ENCODE measurements at regions not wholly inside any gene's neighbourhood (a gene's known extent, or its start where the extent isn't known, plus 50 kb on each side); places are given as distances from the start of the nearest gene placed in this dataset.

GRCh38 chr18:23320709-23321236, 132.3 kb upstream of the RIOK3 start:
- intact Hi-C loops (cut with micrococcal nuclease; ENCODE audit: unreplicated experiment): no loop called here
- Histone ChIP-seq H3K27ac (ENCODE audit: low read depth, low read length, poor library complexity, severe bottlenecking) (no peak overlapping the region), H3K27me3 (replicated peaks; ENCODE audit: insufficient read depth, low read depth, low read length, poor library complexity) (no peaks in the 10 kb centered on the region), H3K36me3 (ENCODE audit: insufficient read depth, low read length, poor library complexity, severe bottlenecking) (no peaks in the 10 kb centered on the region), H3K4me1 (ENCODE audit: insufficient read depth, low read length, poor library complexity, severe bottlenecking) (no peaks in the 10 kb centered on the region), H3K4me3 (ENCODE audit: low read depth, low read length, poor library complexity, severe bottlenecking) (no peak overlapping the region), H3K9me3 (ENCODE audit: low read depth, low read length, poor library complexity, severe bottlenecking) (no peaks in the 10 kb centered on the region)
- BruUV-seq (replicated peaks): no TSS peak
- POLR2A ChIA-PET (ENCODE audit: low non-redundant PET): no interaction called here
- CTCF ChIA-PET: no interaction called here
- TF ChIP-seq CTCF (conservative IDR thresholded peaks at IDR 0.05; ENCODE audit: low read depth, low read length): no peak
- no peak for TF ChIP-seq EZH2 (IDR thresholded peaks at IDR 0.05; ENCODE audit: borderline replicate concordance, low read depth, low read length, poor library complexity, severe bottlenecking)
- DNase-seq (ENCODE audit: low spot score): no peak

DNA sequence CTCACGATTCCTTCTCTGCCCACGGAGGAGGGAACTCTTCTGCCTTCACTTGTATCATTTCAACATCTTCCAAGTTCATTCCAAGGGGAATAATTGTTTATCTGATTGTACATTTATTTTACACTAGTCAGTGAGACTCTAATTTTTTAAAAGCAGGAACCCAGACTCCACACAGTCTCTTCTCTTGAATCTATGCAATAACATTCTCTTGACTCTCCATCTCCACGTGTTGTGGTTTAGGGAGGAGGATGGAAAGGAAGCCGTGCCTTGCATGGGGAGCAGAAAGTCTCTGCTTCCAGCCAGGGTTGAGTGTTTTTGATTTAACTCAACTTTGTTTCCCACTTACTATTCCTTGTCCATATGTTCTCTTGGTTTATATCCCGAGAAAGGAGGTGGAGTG, 131.1 kb upstream of the RIOK3 start:
- H3K36me3 ChIP-seq (ENCODE audit: insufficient read depth, low read length, poor library complexity, severe bottlenecking): no peaks in the 10 kb centered on the region
- no peaks in the 10 kb centered on the region for H3K27me3 ChIP-seq (replicated peaks; ENCODE audit: insufficient read depth, low read depth, low read length, poor library complexity)
- no TSS peak for BruUV-seq (replicated peaks)
- no peak for TF ChIP-seq CTCF (conservative IDR thresholded peaks at IDR 0.05; ENCODE audit: low read depth, low read length)
- TF ChIP-seq EZH2 (IDR thresholded peaks at IDR 0.05; ENCODE audit: borderline replicate concordance, low read depth, low read length, poor library complexity, severe bottlenecking): no peak
- H3K4me1 ChIP-seq (ENCODE audit: insufficient read depth, low read length, poor library complexity, severe bottlenecking): no peaks in the 10 kb centered on the region
- intact Hi-C loops (cut with micrococcal nuclease; ENCODE audit: unreplicated experiment): no loop called here
- H3K9me3 ChIP-seq (ENCODE audit: low read depth, low read length, poor library complexity, severe bottlenecking): no peaks in the 10 kb centered on the region
- H3K27ac ChIP-seq (ENCODE audit: low read depth, low read length, poor library complexity, severe bottlenecking): no peak overlapping the region
- no peak for DNase-seq (ENCODE audit: low spot score)
- CTCF ChIA-PET: no interaction called here
- no peak overlapping the region for H3K4me3 ChIP-seq (ENCODE audit: low read depth, low read length, poor library complexity, severe bottlenecking)
- POLR2A ChIA-PET (ENCODE audit: low non-redundant PET): no interaction called here

- BruUV-seq (replicated peaks): no TSS peak
- Histone ChIP-seq H3K4me3 (ENCODE audit: low read depth, low read length, poor library complexity, severe bottlenecking) (no peak overlapping the region), H3K4me1 (ENCODE audit: insufficient read depth, low read length, poor library complexity, severe bottlenecking) (no peaks in the 10 kb centered on the region), H3K27ac (ENCODE audit: low read depth, low read length, poor library complexity, severe bottlenecking) (no peak overlapping the region), H3K9me3 (ENCODE audit: low read depth, low read length, poor library complexity, severe bottlenecking) (no peaks in the 10 kb centered on the region), H3K27me3 (replicated peaks; ENCODE audit: insufficient read depth, low read depth, low read length, poor library complexity) (no peaks in the 10 kb centered on the region), H3K36me3 (ENCODE audit: insufficient read depth, low read length, poor library complexity, severe bottlenecking) (no peaks in the 10 kb centered on the region)
- POLR2A ChIA-PET (ENCODE audit: low non-redundant PET): no interaction called here
- no peak for DNase-seq (ENCODE audit: low spot score)
- no peak for TF ChIP-seq EZH2 (IDR thresholded peaks at IDR 0.05; ENCODE audit: borderline replicate concordance, low read depth, low read length, poor library complexity, severe bottlenecking)
- TF ChIP-seq CTCF (conservative IDR thresholded peaks at IDR 0.05; ENCODE audit: low read depth, low read length): no peak
- CTCF ChIA-PET: no interaction called here
- intact Hi-C loops (cut with micrococcal nuclease; ENCODE audit: unreplicated experiment): no loop called here
Measured at GRCh38 chr18:23324056-23324811, 128.9 kb upstream of the RIOK3 start.

Data from A673 (cell line).